ENCODE measurements at regions not wholly inside any gene's neighbourhood (a gene's known extent, or its start where the extent isn't known, plus 50 kb on each side); places are given as distances from the start of the nearest gene placed in this dataset.
"Not testable (repeated sequence)": the region's sequence is repeated elsewhere in the genome, so short reads cannot be mapped to it uniquely, and the experiment has no call there.

DNA sequence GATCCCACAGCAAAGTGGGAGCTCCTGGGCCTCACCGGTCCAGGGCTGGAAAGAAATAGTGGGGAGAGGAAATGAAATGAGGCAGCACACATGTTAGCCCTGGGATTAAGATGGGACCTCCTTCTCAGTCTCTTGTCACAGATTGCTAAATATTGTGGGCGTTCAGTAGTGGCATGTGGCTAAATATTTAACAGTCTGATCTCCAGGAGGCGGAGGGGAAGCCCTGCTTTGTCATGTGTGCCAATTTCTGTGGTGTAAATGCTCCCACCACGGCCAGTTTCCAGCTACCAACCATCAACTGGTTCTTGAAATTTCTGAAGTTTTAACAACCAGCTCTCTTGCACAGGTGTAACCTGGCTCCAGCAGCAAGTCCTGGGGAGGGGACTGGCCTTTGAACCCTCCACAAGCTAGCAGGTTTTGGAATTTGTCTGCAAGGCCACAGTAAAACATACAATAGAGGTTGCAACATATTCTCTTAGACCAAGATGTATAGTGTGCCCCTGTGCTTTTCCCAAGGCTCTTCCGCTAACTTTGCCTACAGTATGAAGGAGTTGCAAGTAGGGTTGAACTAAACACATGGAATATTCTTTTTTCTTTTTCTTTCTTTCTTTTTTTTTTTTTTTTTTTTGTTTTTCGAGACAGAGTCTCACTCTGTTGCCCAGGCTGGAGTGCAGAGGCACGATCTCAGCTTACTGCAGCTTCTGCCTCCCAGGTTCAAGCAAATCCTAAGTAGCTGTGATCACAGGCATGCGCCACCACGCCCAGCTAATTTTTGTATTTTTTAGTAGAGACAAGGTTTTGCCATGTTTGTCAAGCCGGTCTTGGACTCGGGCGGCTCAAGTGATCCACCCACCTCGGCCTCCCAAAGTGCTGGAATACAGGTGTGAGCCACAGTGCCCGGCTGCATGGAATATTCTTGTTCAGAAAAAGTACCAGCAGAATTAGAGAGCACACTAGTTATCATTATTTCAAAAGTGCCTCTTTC, 103.1 kb upstream of the PCBD1 start:
- no peak for DNase-seq

DNA sequence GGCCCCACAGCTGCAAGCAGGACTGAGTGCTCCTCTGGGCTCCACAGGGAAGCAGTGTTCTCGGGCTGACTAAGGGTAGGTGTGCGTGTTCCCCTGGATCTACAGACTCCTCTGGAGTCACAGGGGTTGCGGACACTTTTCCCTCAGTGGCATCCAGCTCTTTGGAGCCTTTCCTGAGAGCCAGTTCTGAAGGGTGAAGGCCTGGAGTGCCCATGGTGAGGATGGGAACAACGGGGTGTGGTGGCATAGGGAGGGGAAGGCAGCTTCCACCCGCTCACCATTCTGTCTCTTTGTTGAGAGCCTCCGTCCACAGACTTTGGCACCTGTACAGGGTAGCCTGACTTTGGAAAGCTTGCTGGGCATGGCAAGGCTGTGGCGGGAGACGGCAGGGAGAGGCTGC, 104.1 kb upstream of the PCBD1 start:
- no peak for DNase-seq

DNA sequence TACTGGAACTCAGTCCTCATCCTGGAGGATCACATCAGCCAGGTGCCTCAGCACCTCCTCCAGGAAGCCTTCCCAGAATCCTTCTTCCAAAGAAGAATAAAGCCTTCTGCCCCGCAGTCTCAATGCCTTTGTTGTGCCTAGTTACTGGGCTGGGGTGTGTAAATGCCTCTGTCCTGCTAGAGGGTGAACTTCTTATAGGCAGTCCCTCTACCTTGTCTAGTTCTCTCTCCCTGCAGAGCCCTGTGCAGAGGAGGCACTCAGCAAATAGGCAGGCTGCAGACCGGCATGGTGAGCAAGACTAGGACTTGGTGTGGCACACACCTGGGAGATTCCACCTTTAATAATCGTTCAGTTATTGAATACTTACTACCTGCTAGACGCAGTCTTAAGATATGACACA, 104.7 kb upstream of the PCBD1 start:
- DNase-seq: no peak

DNA sequence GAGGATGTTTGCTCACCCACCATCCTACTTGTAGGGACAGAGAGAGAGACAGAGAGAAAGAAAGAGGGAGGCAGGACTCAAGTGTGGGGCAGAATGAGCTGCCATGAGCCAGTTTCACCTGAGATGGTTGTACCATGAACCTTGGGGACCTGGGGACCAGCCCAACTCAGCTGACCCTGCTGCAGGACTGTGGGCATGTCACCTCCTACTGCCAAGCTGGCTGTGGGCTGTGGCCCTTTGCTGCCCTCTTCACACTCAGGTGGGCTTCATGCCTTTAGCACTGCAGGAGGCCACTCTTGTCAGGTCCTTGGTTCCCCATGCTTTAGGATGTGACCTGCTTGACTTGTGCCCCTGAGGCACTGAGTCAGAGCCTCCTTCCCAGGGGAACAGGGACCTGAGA, 108.2 kb upstream of the PCBD1 start:
- no peak for DNase-seq

DNA sequence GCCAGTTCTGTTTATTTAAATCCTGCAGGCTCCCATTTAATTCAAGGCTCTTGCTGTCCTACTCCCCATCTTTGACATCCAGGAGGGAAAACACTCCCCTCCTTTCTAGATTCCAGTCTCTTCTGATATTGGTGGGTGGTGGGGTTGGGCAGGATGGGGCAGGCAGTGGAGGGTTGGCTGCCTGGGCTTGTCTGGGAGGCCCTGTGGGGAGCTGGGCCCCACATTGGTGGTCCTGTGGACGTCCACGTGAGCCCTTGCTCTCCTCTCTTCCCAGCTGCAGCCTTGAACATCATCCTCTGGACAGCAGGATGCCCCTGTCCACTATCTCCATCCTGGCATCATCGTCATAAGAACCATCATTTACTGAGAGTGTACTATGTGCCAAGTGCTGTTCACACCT, 108.9 kb upstream of the PCBD1 start:
- no peak for DNase-seq

DNA sequence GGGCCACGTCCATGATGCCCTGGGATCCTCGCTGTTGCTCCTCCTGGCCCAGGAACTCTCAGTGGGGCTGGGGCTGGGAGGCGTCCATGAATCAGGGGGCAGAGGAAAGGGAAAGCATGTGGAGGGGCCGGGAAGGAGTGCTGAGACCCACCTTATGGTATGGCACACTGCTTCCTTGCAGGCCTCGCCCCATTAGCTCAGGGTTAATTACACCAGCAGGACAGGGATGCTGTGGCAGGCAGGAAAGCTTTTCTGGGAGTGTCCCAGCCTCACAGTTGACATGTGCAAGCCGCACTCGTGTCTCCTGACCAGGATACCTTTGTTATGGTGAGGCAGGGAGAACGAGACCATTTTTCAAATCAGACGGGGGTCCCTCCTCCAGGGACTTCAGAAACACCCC, 109.7 kb upstream of the PCBD1 start:
- no peak for DNase-seq

DNA sequence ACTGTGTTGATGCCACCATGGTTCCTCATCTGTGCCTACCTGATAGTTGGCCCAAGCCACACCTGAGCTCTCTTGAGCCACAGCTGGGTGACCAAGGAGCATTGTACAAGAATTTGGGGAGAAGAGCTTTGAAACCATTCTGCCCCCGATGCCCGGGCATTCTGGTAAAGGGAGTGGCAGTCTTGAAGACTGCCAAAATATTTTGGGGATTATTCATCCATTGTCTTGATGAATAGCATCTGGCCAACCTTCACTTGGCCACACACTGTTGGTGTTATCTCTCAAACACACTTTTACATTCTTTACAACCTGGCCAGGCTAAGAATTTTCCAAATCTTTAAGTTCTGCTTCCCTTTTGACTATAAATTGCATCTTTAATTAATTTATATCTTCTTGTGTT, 113.1 kb upstream of the PCBD1 start:
- no peak for DNase-seq

DNA sequence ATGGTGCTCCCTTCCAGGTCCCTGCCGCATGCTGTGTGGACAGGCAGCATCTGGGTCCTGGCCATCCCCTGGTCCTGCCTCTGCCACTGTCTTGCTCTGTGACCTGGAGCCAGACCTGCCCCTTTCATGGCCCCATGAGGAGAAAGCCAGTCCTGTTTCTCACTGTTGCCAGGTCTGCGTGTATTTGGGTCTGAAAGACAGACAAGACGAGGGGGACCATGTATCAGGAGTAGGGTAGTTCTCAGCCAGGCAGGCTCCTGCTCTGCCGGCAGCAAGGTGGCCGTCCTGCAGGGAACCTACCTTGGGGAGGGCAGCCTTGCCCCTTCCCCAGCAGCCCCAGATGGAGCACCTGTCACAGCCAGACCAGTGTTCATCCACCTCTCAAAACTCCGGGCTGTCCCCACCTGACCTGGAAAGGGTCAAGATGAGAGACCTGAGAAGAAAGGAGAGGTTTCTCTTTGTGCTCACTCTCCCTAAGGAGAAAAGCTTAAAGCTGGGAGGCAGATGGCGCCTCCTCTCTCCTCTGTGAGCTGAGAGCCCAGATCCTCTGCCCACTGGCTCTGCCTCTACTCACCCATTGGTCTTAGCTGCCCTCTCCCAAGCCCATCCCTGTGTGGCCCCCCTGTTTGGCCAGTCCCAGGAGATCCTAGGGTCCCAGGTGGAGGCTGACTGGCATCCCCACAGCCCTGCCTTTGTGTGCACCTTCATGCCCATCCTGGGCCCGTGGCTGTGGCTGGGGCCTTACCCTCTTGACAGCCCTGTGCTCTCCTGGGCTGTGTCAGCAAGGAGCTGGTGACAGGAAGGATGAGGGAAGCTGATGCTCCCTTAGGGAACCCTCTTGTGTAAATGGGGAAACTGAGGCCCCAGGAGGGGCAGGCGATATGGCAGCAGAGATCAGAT, 116.1 kb upstream of the PCBD1 start:
- DNase-seq: no peak

DNA sequence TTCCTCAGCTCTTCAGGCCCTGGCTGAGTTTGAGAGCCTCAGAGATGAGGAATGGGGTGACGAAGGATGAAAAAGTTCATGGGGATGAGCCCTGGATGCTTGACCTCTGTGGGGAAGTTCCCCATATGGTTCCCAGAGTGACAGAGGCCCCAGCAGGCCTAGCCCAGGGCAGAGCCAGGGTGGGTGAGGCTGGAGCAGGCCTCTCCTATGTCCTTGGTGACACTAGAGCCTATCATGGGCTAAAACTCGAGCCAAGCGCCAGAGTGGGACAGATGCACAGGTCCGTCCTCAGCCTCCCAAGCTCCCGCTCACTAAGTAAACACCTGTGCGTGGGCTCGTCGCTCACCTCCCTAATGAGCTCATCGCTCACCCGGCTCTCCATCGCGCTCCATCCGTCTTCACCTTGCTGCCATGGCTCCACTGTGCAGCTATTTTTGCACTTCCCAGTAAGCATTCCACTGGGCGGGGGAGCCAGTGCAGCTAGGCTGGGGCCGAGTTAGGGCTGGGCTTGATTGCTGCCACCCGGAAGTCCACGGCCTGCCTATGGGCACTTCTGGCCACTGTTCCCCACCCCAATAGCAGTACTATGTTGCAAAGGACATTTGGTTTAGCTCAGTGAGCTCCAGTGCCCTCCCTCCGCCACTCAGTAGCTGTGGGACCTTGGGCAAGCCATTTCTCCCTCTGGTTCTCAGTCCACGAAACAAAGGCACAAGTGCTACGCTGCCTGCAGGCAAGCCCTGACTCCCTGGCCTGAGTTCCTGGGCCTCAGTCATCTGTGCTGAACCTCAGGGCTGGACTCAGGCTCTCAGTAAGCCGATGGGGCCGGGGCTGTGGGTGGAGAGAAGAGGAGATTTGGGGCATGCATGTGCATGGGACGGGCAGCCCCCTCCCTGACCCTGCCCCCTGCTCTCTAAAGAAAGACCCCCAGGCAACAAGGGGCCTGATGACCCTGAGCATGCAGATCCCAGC, 117.3 kb upstream of the PCBD1 start:
- DNase-seq: no peak

DNA sequence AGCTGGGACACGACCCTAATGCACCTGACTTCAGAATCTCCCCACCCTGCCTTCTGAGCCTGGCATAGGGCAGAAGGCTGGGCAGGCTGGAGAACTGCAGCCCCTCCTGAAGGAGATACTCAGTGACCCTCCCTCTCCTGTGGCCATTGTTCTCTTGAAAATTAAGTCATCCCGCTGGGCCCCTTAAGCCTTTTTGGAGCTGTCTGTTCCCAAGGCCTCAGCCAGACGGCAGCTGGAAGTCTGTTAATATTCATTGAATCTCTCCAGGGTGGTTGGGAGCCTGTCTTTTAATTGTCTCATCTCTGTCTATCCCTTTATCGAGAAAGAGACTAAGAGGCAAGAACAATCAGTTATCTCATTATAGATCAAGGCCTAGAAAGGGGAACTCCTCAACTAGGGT, 118.1 kb upstream of the PCBD1 start:
- DNase-seq: no peak

DNA sequence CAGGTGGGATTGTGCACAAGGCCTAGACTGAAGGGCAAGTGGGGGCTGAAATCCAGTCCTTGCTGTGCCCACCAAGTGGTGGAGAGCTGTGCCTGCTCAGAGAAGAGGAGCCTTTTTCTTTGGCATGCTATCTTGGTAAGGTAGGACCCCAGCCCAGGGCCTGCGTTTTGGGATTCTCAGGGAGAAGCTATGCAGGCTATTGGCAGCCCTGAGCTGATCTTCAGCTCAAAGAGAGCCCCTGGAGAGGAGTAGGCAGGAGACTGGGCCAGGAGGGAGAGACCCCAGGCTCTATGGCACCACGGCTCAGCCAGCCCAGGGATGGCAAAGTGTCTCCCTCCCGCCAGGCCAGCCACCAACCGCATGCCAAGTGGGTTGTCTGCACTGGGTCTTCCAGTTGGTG, 119.2 kb upstream of the PCBD1 start:
- no peak for DNase-seq

DNA sequence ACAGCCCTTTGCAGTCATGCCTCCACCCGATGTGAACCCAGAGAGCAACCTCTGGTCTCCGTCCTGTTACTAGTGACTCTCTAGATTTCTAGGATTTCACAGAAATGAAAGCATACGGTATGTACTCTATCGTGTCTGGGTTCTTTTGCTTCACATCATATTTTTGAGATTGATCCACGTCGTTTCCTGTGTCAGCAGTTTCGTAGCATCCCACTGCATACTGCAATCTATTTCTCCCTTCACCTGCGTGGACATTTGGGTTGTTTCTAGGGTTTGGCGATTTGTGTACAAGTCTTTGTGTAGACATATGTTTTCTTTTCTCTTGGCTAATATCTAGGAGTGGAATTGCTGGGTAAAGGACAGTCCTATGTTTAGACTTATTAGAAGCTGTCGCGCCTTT, 119.8 kb upstream of the PCBD1 start:
- no peak for DNase-seq

DNA sequence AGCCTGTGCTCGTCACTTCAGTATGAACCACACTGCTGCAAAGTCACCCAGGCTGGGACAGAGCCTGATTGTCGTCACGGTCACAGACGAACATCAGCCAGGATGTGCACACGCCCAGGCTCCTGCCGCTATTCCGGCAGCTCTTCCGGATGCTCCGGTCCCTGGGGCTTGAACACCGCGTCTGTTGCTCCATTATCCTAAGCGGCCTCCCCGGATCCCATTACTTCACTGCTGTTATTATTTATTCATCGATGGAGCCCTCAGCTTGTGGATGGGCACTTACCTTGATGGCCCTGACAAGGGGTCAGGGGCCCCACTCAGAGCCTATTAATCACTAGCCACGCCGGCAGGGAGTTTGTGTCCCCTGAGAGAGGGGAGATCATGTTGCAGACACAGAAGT, 120.8 kb upstream of the PCBD1 start:
- DNase-seq: no peak

DNA sequence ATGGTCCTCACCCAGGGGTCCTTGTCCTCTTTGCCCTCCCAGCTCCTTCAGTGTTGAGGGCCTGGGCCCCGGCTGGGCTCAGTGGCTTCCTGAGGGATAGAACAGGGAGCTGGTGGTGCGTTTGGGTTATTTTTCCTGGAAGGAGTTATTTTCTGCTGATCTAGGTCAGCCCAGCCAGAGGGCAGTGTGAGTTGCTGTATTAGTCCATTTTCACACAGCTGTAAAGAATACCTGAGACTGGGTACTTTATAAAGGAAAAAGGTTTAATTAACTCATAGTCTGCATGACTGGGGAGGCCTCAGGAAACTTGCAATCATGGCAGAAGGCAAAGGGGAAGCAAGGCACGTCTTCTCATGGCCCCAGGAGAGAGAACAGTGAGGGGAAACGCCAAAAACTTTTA, 122.4 kb upstream of the PCBD1 start:
- DNase-seq: no peak

DNA sequence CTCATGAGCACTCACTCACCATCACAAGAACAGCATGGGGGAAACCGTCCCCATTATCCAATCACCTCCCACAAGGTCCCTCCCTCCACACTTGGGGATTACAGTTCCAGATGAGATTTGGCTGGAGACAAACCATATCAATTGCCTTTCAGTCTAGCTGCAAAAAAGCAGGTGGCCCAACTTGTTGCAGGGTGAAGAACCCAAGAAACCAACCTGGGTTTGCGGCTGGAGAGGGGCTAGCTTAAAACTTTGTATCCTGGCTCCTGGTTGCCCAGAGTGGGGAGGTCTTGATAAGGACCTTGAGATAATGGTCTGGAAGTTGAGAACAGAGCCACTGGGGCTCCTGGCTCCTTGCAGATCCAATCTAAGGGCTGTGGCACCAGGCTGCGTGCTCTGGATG, 122.8 kb upstream of the PCBD1 start:
- DNase-seq: no peak

DNA sequence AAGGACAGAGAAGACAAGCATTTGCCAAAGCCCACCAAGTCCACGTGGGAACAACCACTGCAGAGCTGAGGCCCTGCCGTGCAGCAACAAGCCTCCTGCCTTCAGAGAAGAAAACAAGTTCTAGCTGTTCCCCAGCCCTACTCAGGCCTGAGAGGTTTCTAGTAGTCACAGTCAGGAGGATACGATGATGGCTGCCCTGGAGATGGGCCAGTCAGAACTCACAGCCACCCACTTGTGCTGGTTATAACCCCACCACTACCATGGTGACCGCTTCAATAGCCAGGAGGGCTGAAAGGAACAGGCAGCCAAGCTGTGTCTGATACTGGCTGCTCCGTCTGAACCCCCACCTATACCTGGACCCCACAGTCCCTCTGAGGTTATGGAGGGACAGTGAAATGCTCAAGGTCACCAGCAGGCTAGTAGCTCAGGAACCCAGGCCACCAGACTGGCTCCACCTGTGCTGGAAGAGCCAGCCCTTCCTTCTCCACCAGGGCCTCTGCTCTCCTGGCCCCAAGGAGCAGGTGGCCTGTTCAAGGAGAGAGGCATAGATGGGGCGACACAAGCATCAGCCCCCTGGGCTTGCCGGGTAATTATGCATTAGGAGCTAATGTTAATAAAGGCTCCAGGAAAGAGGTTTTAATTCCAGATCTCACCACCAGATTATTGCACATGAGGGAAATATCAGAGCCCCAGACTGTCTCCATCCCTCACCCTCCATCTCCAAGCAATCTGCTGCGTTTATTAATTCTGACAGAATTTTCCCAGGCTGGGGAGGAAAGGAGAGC, 125.8 kb upstream of the PCBD1 start:
- no peak for DNase-seq

DNA sequence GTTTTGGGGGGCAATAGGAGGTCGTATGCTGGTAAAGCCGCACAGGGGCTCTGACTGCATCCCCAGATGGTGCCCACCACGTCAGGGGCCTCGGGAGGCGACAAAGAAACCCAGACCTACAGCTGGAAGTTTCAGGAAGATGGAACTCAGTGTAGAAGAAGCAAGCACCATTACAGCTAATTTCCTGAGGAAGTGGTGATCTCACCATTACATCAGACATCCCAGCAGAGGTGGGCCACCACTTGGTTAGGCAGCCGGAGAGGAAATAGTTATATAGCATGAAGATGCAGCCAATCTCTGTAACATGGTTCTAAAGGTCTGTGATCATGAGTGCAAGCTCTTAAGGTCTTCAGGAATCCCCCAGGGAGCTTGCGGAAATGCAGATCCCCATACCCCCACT, 127.3 kb upstream of the PCBD1 start:
- DNase-seq: no peak

DNA sequence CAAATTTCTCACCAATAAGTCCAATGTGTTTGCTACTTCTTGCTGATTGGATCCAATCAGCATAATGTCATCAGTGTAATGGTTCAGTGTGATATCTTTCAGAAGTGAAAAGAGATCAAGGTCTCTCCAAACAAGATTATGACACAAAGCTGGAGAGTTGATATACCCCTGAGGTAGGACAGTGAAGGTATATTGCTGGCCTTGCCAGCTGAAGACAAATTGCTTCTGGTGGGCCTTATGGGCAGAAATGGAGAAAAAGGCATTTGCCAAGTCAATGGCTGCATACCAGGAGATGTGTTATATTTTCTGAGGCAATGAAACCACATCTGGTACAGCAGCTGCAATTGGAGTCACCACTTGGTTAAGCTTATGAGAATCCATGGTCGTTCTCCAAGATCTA, 131.7 kb upstream of the PCBD1 start:
- not testable (repeated sequence) for DNase-seq

DNA sequence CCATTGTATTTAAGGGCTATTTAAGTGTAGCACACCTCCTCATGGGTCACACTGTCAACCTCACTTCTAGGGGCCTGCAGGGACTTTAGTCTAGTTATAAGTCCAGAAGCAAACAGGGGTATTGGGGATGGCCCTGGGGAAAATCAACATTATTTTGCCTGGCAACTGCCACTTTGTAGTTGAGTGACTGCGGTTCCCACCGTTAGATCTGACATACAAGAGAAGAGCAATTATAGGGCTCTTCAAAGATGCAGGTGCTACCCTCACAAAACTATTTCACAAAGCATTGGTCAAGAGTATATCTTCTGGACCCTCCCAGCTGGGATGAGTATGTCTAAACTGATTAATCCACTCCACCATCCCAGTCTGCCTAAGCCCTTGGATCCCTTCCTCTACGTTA, 133.0 kb upstream of the PCBD1 start:
- no peak for DNase-seq

DNA sequence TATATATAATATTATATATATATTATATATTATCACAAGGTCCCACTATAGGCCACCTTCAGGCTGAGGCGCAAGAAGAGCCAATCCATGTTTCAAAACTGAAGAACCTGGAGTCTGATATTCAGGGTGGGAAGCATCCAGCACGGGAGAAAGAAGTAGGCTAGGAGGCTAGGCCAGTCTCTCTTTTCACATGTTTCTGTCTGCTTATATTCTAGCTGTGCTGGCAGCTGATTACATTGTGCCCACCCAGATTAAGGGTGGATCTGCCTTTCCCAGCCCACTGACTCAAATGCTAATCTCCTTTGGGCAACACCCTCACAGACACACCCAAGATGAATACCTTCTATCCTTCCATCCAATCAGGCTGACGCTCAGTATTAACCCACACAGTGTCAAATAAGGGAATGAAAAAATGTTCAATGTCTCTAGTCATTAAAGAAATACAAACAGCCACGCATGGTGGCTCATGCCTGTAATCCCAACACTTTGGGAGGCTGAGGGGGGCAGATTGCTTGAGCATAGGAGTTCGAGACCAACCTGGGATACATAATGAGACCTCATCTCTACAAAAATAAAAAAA, 135.4 kb upstream of the PCBD1 start:
- no peak for DNase-seq

DNA sequence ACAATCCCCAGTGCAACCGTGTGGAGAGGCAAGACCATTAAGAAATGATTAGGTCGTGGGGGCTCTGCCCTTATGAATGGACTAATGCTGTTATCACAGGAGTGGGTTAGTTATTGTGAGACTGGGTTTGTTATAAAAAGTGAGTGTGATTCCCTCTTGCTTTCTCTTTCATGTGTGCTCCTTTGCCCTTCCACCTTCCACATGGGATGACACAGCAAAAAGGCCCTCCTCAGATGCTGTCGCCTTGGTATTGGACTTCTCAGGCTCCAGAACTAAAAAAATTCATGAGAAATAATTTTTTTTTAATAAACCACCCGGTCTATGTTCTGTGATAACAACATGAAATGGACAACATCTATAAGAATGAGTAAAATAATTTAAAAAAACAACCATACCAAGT, 136.1 kb upstream of the PCBD1 start:
- no peak for DNase-seq

DNA sequence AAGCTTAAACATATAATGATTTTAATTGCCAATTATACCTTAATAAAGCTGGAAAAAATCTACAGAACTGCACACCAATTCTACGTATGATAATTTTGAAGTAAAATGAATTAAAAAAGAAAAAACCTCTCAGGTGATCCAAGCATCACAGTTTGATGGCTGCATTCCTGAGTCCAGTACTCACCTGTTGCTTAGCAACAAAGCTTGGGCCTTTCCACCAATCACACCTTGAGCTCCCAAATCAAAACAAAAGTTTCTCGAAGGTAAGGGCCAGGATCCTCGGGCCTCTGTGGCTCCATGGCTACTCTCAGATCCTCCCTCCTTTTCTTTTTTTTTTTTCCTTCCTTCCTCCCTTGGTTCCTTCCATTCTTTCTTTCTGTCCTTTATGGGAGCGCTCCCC, 137.2 kb upstream of the PCBD1 start:
- DNase-seq: no peak

Data from NCI-H1694 treated with DMSO at 0.1 percent for 48 hours (cell line).